ENCODE measurements at regions not wholly inside any gene's neighbourhood (a gene's known extent, or its start where the extent isn't known, plus 50 kb on each side); places are given as distances from the start of the nearest gene placed in this dataset.

GRCh38 chr19:28980236-28980868 is 232.6 kb downstream of the UQCRFS1 start:
- no peak for DNase-seq

DNA sequence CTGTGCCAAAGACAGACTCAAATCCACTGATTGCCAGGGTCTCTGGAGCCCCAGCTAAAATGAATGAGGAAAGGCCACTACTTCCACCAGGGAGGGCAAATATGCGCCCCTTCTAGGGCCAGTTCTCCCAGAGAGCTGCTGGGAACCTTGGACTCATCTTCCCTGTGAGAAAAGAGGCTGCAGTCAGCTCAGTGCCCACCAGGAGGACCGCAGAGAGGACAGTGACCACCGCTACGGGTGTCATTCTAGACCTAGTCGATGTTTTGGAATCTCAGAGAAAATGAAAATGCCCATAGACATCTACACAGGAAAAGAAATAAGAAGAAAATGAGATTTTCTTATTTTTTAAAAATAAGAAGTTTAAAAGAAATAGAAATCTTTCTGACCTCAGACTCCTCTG is 235.1 kb downstream of the UQCRFS1 start:
- DNase-seq: no peak

DNA sequence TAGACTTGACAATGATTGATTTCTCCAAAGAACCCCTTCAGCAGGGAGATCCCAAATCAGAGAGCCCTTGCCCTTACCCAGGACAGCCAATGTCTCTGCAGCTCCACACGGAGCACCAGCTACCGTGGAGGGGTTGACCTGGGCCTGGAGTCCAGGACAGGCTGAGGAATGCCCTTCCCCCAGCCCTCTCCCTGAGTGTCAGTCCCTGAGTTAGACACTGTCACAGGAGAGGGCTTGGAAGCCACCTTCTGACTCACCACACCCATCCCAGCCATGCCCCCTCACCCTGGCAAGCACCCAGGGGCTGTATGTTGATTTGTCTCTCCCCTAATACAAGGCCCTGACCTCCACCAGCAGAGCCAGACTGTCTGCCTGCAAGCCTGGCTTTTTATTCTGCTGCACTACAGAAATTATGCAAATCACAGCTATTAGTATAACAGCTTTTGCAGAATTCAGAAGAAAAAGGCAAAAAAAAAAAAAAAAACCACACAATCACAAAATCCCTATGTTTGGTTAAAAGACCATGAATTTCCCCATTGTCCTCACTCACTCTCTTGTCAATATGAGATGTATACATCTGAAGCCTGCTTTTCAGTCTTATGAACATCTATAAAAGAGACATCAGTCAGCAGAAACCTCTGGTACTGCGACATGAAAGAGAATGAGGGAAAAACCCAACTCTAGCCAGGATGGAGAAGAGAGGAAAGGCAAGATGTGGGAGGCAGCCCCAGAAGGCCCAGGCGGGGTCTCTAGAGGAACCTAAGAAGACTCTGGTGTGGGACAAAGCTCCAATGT is 240.7 kb downstream of the UQCRFS1 start:
- DNase-seq: no peak

DNA sequence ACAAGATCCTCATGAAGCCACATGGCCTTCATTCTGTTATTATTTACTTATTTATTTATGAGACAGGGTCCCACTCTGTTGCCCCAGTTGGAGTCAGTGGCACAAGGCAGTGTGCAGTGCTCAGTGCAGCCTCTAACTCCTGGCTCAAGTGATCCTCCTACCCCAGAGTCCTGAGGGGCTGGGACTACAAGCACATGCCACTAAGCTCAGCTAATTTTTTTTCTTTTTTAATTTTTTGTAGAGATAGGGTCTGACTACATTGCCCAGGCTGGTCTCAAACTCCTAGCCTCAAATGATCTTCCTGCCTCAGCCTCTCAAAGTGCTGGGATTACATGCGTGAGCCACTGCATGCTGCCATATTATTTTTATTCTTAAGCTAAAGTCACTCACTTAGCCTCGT is 241.4 kb downstream of the UQCRFS1 start:
- no peak for DNase-seq

DNA sequence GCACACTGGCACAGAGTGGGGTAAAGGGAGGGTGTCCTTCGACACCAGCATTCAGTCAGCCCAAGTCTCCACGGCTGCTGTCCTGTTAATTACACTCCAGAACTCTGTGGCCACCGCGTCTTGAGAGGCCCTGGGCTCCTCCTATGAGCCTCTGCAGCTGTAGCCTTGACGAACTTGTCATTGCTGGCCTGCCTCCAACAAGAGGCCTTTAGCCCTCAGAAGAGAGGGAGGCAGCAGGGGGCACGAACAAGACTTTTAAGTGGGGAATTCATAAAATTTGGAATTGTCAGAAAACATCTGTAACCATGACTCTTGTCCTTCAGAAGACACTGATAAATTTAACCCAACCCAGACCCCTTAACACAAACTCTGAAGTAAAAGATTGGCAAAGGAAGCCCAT is 241.9 kb downstream of the UQCRFS1 start:
- DNase-seq: no peak

DNA sequence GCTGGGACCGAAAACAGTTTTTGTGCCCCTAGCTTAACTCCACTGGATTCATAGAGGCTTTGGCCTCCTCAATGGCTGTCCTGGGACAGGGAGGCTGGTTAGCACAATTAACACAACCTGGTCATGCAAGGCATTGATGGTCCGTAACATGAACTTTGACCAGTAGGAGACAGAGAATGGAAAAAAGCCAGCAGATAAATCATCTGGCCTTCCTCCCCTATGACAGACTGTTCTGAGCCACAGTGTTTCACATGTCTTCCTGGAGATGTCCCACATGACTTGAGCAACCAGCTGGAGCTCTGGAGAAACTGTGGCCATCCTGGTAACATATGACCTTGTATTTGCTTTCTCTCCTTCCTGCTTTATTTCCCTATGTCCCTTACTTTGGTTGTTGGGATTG is 244.2 kb downstream of the UQCRFS1 start:
- no peak for DNase-seq

DNA sequence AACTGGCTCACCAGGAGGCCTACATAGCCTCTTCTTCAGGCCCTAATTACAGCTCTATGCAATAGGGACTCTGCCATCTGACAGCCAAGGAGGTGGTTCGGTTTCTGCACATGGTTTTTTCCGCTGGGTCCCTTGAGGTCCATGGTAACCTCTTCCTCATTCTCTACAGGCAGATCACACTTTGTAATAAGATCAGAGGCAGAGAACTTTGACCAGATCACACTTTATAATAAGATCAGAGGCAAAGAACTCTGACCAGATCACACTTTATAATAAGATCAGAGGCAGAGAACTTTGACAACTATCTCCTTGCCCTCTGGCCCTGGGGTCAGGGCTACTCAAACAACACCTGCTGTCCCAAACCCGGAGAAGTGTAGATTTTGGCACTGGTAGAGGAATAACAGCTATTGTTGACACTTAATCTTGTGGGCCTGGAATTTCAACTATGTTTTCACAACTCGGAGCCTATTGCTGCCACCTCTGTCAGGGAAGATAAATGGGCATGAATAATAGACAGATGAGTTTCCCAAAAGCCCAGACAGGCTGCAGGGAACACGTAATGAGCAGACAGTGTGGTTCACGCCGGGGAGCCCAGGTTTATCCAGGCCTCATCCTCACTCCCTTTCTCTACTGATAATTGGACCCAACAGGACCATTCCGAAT is 246.1 kb downstream of the UQCRFS1 start:
- no peak for DNase-seq

GRCh38 chr19:28964500-28964899 is 248.5 kb downstream of the UQCRFS1 start:
- no peak for DNase-seq

GRCh38 chr19:28963486-28964250 is 249.3 kb downstream of the UQCRFS1 start:
- no peak for DNase-seq

GRCh38 chr19:28961772-28962500 is 251.0 kb downstream of the UQCRFS1 start:
- DNase-seq: no peak

GRCh38 chr19:28960986-28961705 is 251.8 kb downstream of the UQCRFS1 start:
- DNase-seq: no peak

DNA sequence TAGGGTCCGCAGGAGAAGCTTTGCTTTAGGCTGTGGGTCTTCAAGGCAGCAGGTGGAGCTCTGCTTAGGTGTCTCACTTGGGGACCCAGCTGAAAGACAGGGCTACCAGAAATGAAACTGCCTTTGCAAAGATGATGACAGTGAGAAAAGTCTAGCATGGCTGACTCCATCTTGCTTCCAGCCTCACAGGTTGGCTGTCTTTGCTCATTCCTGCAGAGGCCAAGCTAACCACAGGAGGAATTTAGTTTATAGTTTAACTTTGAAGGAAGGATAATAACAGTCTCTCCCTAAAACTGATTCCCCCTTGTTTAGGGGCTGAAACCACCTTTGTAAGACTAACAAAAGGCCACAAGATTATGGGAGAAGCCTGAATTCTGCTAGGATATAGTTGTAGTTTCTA is 252.4 kb downstream of the UQCRFS1 start:
- DNase-seq: no peak

GRCh38 chr19:28956961-28957360 is 256.0 kb downstream of the UQCRFS1 start:
- no peak for DNase-seq

DNA sequence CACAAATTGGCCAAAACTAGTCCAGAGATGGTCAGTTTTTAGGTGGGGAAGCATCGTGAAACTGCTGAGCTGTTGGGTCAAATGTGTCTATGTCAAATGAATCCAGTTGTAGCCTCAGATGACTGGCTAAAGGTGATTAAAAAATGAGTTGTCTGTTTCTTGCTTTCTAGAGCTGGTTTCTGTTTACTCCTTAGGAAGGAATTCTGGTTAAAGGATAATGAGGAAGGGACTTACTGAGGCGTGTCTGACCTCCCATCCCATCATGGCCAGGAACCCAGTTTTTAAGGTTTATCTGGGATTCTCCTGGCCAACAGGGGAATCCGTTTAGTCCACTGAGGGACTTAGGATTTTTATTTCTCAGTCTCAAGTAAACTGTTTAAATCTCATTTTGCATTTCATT is 256.5 kb downstream of the UQCRFS1 start:
- no peak for DNase-seq

DNA sequence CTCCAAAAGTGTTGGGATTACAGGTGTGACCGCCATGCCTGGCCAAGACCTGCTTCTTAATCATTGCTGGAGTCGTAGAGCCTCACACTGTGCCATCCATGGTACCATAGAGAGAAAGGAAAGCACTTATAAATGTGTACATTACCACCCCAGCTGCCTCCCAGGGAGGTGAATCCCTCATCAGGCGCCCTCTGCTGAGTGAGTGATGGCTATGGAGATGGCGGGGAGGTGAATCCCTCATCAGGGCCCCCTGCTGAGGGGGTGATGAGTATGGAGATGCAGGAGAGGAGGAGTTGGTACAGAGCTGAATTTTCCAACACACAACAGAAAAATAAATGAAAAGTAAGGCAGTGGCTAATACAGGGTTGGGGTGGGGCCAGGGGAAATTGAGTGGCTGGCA is 263.4 kb downstream of the UQCRFS1 start:
- DNase-seq: no peak

GRCh38 chr19:28949027-28949426 is 263.9 kb downstream of the UQCRFS1 start:
- DNase-seq: no peak

DNA sequence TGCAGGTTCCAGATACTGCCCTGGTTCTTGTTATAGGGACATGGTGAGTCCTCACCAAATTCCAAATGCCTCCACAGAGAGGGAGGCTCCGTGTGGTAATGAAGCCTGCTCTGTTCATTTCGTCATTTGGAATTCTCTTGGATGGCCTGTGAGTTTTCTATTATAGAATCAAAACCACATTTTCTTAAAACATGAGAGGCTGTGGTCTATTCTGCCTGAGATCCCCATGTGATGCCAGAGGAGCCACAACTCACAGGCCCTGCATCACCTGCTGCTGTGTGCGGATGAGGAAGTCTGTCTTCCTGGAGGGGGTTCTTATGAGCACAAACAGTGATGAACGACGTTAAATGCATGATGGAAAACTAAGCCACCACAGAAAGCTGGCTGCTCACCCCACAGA is 264.4 kb downstream of the UQCRFS1 start:
- DNase-seq: no peak

GRCh38 chr19:28948026-28948425 is 264.9 kb downstream of the UQCRFS1 start:
- DNase-seq: no peak

GRCh38 chr19:28943651-28944050 is 269.3 kb downstream of the UQCRFS1 start:
- DNase-seq: no peak

DNA sequence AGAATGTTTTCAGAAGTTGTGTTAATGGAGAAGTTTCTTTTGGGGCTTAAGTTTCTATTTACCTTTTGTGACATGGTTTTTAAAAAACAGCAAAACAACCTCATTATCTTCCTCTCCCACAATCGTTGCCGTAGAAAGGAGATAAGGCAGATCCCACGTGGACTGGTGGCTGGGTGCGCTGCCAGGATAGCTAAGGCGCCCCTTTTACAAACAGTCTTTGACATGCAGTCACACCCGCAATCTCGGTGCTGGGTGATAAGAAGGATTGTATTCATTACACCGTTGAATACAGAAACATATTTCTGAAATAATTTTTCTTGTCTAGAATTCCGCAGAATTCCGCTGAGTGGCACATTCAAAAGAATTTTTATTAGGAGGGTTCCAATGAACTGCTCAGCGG is 271.1 kb downstream of the UQCRFS1 start:
- no peak for DNase-seq

Data from anterior cingulate cortex (tissue), 58 donors.